Activated naive CD4-positive, alpha-beta T cell treated with anti-CD3 and anti-CD28 coated beads for 36 hours (primary cell): ENCODE measurements at regions not wholly inside any gene's neighbourhood (a gene's known extent, or its start where the extent isn't known, plus 50 kb on each side); places are given as distances from the start of the nearest gene placed in this dataset.

ENCODE experiments used
- CTCF ChIA-PET: fragments of 350-600 bp; sonication (Branson Sonifier 250); formaldehyde crosslinking; loops from one replicate; lab custom pipeline; 2021; ENCODE audit warnings: antibody characterized with exemption; lab: Charles Lee
- DNase-seq: peaks from one replicate; pipeline ENCODE4 v3.0.0-alpha.2; 2020
- H3K27ac Mint-ChIP-seq: one replicate; pipeline ENCODE4 v1.8.0; 2021; ENCODE audit warnings: mild to moderate bottlenecking, mixed read lengths
- H3K27me3 Mint-ChIP-seq: one replicate; pipeline ENCODE4 v1.8.0; 2021; ENCODE audit warnings: low read depth, mixed read lengths
- H3K36me3 Mint-ChIP-seq: one replicate; pipeline ENCODE4 v1.8.0; 2021; ENCODE audit warnings: low read depth, mixed read lengths
- H3K4me1 Mint-ChIP-seq: one replicate; pipeline ENCODE4 v1.8.0; 2021; ENCODE audit warnings: low read depth, mixed read lengths
- H3K4me3 Mint-ChIP-seq: one replicate; pipeline ENCODE4 v1.8.0; 2021; ENCODE audit warnings: mild to moderate bottlenecking, moderate library complexity, mixed read lengths
- H3K9me3 Mint-ChIP-seq: one replicate; pipeline ENCODE4 v1.8.0; 2021; ENCODE audit warnings: mixed read lengths
- intact Hi-C: fragments of 100-400 bp; cut with micrococcal nuclease; formaldehyde crosslinking; loops from one replicate; pipeline ENCODE4 v1.15.1; 2023

- Mint-ChIP-seq H3K27me3 (no peaks in the 10 kb centered on the region), H3K27ac (no peak overlapping the region), H3K4me3 (no peak overlapping the region), H3K4me1 (no peaks in the 10 kb centered on the region), H3K9me3 (no peaks in the 10 kb centered on the region), H3K36me3 (no peaks in the 10 kb centered on the region)
- DNase-seq: no peak
- intact Hi-C loops: no loop called here
- CTCF ChIA-PET: no interaction called here
Observed at GRCh38 chr2:47238638-47239037, 62.3 kb upstream of the CALM2 start.

GRCh38 chr2:47237375-47238334, 61.3 kb upstream of the CALM2 start:
- no peak overlapping the region for H3K27ac Mint-ChIP-seq
- no peak for DNase-seq
- no peak overlapping the region for H3K4me3 Mint-ChIP-seq
- CTCF ChIA-PET: no interaction called here
- intact Hi-C loops: no loop called here
- H3K9me3 Mint-ChIP-seq: no peaks in the 10 kb centered on the region
- no peaks in the 10 kb centered on the region for H3K4me1 Mint-ChIP-seq
- H3K27me3 Mint-ChIP-seq: no peaks in the 10 kb centered on the region
- no peaks in the 10 kb centered on the region for H3K36me3 Mint-ChIP-seq

GRCh38 chr2:47236503-47237215, 60.3 kb upstream of the CALM2 start:
- H3K4me3 Mint-ChIP-seq: no peak overlapping the region
- H3K36me3 Mint-ChIP-seq: no peaks in the 10 kb centered on the region
- no peaks in the 10 kb centered on the region for H3K9me3 Mint-ChIP-seq
- intact Hi-C loops: no loop called here
- no peaks in the 10 kb centered on the region for H3K27me3 Mint-ChIP-seq
- H3K4me1 Mint-ChIP-seq: no peaks in the 10 kb centered on the region
- CTCF ChIA-PET: no interaction called here
- no peak overlapping the region for H3K27ac Mint-ChIP-seq
- no peak for DNase-seq

DNA sequence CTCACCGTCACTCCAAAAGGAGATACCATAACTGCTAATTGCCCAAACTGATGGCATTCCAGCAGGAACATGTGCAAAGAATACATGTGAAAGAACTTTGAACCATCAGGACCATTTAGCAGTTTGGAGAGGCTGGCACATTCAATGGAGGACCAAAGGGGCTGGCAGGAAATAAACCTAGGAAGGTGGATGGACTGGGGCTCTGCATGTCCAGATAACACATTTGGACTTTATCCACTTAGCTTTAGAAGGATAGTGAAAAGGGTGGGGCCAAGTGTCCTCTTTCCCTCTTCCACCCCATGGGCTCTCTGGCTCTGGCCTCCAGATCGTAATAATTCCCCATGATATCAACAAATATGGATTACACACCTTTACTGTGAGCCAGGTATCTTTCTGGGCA, 58.8 kb upstream of the CALM2 start:
- CTCF ChIA-PET: no interaction called here
- Mint-ChIP-seq H3K9me3 (no peaks in the 10 kb centered on the region), H3K4me3 (no peak overlapping the region), H3K27ac (no peak overlapping the region), H3K36me3 (no peaks in the 10 kb centered on the region), H3K4me1 (no peaks in the 10 kb centered on the region), H3K27me3 (no peaks in the 10 kb centered on the region)
- intact Hi-C loops: no loop called here
- no peak for DNase-seq

GRCh38 chr2:47234456-47234855, 58.1 kb upstream of the CALM2 start:
- CTCF ChIA-PET: no interaction called here
- no peak overlapping the region for H3K27ac Mint-ChIP-seq
- H3K4me1 Mint-ChIP-seq: no peaks in the 10 kb centered on the region

DNA sequence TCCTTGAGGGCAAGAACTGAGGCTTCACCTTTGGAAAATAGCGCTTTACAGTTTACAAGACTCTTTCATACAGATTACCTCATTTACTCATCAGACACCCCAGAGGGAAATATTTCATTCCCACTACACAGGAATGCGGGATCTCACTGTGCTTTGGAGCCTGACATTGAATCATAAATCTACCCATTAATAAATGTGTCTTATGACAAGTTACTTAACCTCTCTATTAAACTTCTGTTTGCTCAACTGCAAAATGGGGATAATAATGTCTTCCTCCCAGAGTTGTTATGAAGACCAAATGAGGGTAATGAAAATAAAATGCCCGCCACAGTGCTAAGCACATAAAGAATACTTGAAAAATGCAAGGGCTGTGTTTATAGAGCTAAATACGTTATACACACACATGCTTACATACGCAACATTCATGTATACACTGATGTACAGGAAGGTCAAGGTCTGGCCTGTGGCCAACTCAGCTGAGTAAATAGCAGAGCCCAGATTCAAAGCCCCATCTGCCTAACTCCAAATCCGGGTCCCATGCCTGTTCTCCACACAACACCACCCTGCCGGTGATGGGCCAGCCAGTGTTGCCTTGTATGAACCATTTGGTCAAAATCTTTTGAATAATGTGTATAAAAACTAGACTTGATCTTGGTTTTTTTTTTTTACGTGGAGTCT, 56.6 kb upstream of the CALM2 start:
- intact Hi-C loops: no loop called here
- CTCF ChIA-PET: no interaction called here
- Mint-ChIP-seq H3K4me3 (no peak overlapping the region), H3K9me3 (no peaks in the 10 kb centered on the region), H3K27ac (no peak overlapping the region), H3K27me3 (no peaks in the 10 kb centered on the region), H3K36me3 (no peaks in the 10 kb centered on the region), H3K4me1 (no peaks in the 10 kb centered on the region)
- no peak for DNase-seq

More at GRCh38 chr2:47234456-47234855, 58.1 kb upstream of the CALM2 start:
- no peak for DNase-seq
- intact Hi-C loops: no loop called here
- Mint-ChIP-seq H3K27me3 (no peaks in the 10 kb centered on the region), H3K36me3 (no peaks in the 10 kb centered on the region), H3K9me3 (no peaks in the 10 kb centered on the region), H3K4me3 (no peak overlapping the region)

DNA sequence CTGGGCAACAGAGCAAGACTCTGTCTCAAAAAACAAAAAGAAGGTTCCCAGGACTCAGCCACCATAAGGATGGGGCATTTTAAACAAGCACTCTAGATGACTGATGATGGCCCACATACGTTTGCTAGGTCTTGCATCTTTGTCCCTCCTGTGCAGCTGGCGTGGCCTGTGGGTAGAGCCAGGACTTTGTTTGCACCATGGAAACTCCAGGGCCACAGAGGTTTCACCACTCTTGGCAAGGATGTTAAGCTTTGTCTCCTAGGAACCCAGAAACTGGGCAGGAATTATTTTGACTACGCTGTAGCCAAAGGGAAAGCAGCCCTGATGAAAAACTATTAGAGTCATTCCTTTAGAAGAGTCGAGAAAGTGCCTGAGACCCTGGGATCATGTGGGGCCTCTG, 54.1 kb upstream of the CALM2 start:
- no peaks in the 10 kb centered on the region for H3K4me1 Mint-ChIP-seq
- H3K27ac Mint-ChIP-seq: no peak overlapping the region
- intact Hi-C loops: no loop called here
- H3K4me3 Mint-ChIP-seq: no peak overlapping the region
- H3K27me3 Mint-ChIP-seq: no peaks in the 10 kb centered on the region
- H3K9me3 Mint-ChIP-seq: no peaks in the 10 kb centered on the region
- no peak for DNase-seq
- H3K36me3 Mint-ChIP-seq: no peaks in the 10 kb centered on the region
- CTCF ChIA-PET: no interaction called here

- no peaks in the 10 kb centered on the region for H3K27me3 Mint-ChIP-seq
- intact Hi-C loops: no loop called here
- CTCF ChIA-PET: no interaction called here
Observed at GRCh38 chr2:47227532-47228279, 51.4 kb upstream of the CALM2 start.

GRCh38 chr2:47226923-47227220, 50.6 kb upstream of the CALM2 start:
- DNase-seq: no peak
- Mint-ChIP-seq H3K27ac (no peak overlapping the region), H3K9me3 (no peaks in the 10 kb centered on the region), H3K36me3 (no peaks in the 10 kb centered on the region), H3K27me3 (no peaks in the 10 kb centered on the region), H3K4me1 (no peaks in the 10 kb centered on the region), H3K4me3 (no peak overlapping the region)
- CTCF ChIA-PET: interaction anchor here (0.6 kb wide), 2 partner anchors 9 to 177 kb away, joined by 3 to 7 read pairs; no protein-coding TSS in a partner anchor
- intact Hi-C loops: no loop called here

More at GRCh38 chr2:47227532-47228279, 51.4 kb upstream of the CALM2 start:
- no peaks in the 10 kb centered on the region for H3K36me3 Mint-ChIP-seq
- no peak for DNase-seq
- no peak overlapping the region for H3K4me3 Mint-ChIP-seq
- no peak overlapping the region for H3K27ac Mint-ChIP-seq
- no peaks in the 10 kb centered on the region for H3K4me1 Mint-ChIP-seq
- H3K9me3 Mint-ChIP-seq: no peaks in the 10 kb centered on the region

- no peaks in the 10 kb centered on the region for H3K36me3 Mint-ChIP-seq
- no peaks in the 10 kb centered on the region for H3K4me1 Mint-ChIP-seq
- CTCF ChIA-PET: interaction anchor here (0.6 kb wide), 2 partner anchors 8 to 177 kb away, joined by 3 to 7 read pairs; no protein-coding TSS in a partner anchor
- intact Hi-C loops: no loop called here
- no peak for DNase-seq
- H3K27ac Mint-ChIP-seq: no peak overlapping the region
- no peak overlapping the region for H3K4me3 Mint-ChIP-seq
- H3K27me3 Mint-ChIP-seq: no peaks in the 10 kb centered on the region
- H3K9me3 Mint-ChIP-seq: no peaks in the 10 kb centered on the region
Observed at GRCh38 chr2:47226132-47226922, 50.0 kb upstream of the CALM2 start.
